ENCODE measurements at regions not wholly inside any gene's neighbourhood (a gene's known extent, or its start where the extent isn't known, plus 50 kb on each side); places are given as distances from the start of the nearest gene placed in this dataset.

DNA sequence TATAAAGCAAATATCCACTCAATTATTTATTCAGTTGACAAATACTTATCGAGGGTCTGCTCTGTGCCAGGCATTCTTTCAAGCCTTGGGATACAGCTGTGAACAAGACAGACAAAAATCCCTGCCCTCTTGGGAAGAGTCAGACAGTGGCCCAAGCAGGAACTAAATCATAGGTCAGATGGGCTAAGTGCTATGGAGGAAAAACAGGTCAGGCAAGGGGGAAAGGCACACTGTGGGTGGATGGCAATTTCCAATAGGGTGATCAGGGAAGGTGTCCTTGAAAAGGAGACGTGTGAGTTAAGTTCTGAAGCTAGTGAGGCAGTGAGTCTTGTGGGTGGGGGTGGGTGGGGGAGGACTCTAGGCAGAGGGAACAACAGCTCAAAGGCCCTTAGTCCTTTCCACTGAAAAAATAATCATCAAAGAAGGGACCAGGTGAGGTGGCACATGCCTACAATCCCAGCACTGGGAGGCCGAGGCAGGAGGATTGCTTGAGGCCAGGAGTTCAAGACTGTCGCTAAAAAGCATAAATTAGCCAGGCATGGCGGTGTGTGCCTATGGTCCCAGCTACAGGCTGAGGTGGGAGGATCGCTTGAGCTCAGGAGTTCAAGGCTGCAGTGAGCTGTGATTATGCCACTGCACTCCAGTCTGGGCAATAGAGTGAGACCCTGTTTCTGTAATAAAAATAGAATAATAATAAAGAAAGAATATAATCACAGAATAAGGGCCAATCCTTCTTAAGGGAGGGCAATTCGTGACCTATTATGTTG is 95.2 kb upstream of the CPEB4 start:
- ATAC-seq (ENCODE audit: poor library complexity) = no peak
- Histone ChIP-seq H3K27ac (ENCODE audit: low read depth in 1 of 2, low read length in 2 of 2) (no peak overlapping the region), H3K4me3 (ENCODE audit: low read length) (no peak overlapping the region), H3K9me3 (ENCODE audit: control insufficient read depth in 1 of 2, insufficient read depth in 1 of 2, low read length in 2 of 2) (no peaks in the 10 kb centered on the region), H3K4me1 (ENCODE audit: insufficient read depth, low read length) (no peaks in the 10 kb centered on the region), H3K36me3 (ENCODE audit: insufficient read depth, low read length) (no peaks in the 10 kb centered on the region), H3K27me3 (ENCODE audit: control insufficient read depth in 1 of 2, insufficient read depth in 2 of 2, low read length in 2 of 2) (no peaks in the 10 kb centered on the region)
- no peaks in the 10 kb centered on the region for H3K4me1 Mint-ChIP-seq (ENCODE audit: low read depth)
- H3K9me3 Mint-ChIP-seq = no peaks in the 10 kb centered on the region
- no peak overlapping the region for H3K27ac Mint-ChIP-seq
- CTCF ChIA-PET = no interaction called here
- DNase-seq = no peak
- TF ChIP-seq, protein P1, sequence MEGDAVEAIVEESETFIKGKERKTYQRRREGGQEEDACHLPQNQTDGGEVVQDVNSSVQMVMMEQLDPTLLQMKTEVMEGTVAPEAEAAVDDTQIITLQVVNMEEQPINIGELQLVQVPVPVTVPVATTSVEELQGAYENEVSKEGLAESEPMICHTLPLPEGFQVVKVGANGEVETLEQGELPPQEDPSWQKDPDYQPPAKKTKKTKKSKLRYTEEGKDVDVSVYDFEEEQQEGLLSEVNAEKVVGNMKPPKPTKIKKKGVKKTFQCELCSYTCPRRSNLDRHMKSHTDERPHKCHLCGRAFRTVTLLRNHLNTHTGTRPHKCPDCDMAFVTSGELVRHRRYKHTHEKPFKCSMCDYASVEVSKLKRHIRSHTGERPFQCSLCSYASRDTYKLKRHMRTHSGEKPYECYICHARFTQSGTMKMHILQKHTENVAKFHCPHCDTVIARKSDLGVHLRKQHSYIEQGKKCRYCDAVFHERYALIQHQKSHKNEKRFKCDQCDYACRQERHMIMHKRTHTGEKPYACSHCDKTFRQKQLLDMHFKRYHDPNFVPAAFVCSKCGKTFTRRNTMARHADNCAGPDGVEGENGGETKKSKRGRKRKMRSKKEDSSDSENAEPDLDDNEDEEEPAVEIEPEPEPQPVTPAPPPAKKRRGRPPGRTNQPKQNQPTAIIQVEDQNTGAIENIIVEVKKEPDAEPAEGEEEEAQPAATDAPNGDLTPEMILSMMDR (IDR thresholded peaks at IDR 0.05) = no peak
- H3K27me3 Mint-ChIP-seq = no peaks in the 10 kb centered on the region
- no peak overlapping the region for H3K4me3 Mint-ChIP-seq
- intact Hi-C loops (cut with DNase I, micrococcal nuclease) = no loop called here
- POLR2A ChIA-PET = no interaction called here
- H3K36me3 Mint-ChIP-seq (ENCODE audit: low read depth) = no peaks in the 10 kb centered on the region

DNA sequence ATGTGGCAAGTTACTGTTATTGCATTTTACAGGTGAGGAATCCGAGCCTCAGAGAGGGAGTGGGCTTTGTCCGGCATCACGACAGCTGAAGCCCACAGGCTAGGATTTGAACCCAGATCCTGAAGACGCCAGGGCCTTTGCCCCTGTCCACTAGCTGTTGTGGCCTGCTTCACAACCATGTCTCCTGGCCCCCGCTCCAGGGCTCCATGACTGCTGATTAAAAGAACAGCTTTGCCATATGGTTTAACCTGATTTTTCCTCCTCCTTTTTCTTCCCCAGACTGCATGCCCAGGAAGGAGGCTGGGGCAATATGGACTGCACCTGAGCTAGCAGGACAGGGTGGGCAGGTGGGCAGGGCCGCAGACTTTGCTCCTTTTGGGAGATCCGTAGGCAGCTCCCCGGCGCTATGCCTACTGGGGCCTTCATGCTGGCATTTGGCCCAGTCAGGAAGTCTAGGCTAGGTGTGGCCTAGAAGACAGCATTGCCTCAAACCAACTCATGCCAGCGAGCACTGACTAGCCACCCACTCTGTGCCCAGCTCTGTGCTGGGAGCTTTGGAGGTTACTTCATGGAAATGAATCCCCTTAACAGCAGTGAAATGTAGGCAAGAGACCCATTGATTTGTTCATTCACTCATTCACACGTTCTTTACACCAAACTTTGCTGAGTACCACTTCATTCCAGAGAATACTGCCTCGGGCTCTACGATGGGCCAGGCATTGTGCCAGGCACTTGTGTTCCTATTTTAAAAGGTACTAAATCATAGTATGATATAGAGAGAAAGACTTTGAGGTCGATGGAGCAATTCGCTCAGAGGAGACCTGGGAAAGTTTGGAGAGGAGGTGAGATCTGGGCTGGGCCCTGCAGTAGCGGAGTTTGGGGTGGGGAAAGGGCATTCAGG is 94.3 kb upstream of the CPEB4 start:
- Histone ChIP-seq H3K9me3 (ENCODE audit: control insufficient read depth in 1 of 2, insufficient read depth in 1 of 2, low read length in 2 of 2) (no peaks in the 10 kb centered on the region), H3K4me3 (ENCODE audit: low read length) (no peak overlapping the region), H3K4me1 (ENCODE audit: insufficient read depth, low read length) (no peaks in the 10 kb centered on the region), H3K27ac (ENCODE audit: low read depth in 1 of 2, low read length in 2 of 2) (no peak overlapping the region), H3K27me3 (ENCODE audit: control insufficient read depth in 1 of 2, insufficient read depth in 2 of 2, low read length in 2 of 2) (no peaks in the 10 kb centered on the region), H3K36me3 (ENCODE audit: insufficient read depth, low read length) (no peaks in the 10 kb centered on the region)
- POLR2A ChIA-PET = no interaction called here
- H3K36me3 Mint-ChIP-seq (ENCODE audit: low read depth) = no peaks in the 10 kb centered on the region
- intact Hi-C loops (cut with DNase I, micrococcal nuclease) = no loop called here
- no peak overlapping the region for H3K4me3 Mint-ChIP-seq
- no peak overlapping the region for H3K27ac Mint-ChIP-seq
- H3K27me3 Mint-ChIP-seq = no peaks in the 10 kb centered on the region
- TF ChIP-seq, protein P1 (IDR thresholded peaks at IDR 0.05) = no peak
- no peak for ATAC-seq (ENCODE audit: poor library complexity)
- H3K4me1 Mint-ChIP-seq (ENCODE audit: low read depth) = no peaks in the 10 kb centered on the region
- CTCF ChIA-PET = no interaction called here
- H3K9me3 Mint-ChIP-seq = no peaks in the 10 kb centered on the region
- no peak for DNase-seq

DNA sequence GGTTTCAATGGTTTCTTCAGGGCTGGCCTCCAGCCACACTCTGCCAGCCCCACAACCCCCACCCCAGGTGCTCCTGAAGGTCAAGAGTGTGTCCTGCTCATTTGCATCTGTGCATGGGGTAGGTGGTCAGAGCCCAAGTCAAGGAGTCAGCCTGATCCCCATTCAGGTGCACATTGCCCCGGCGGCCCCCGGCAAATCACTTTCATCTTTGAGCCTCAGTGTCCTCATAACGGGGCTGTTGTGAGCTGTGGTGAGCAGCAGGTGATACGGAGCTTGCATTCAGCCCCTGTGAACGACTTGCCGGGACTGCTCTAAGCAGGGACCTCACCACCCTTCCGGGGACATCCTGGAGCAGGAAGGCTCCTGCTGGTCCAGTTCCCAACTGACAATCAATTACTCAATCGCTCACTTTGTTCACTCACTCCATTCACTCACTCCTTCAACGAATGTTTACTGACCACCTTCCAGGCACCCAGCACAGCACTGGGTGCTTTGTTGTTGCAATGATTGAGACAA is 93.2 kb upstream of the CPEB4 start:
- no peak overlapping the region for H3K4me3 Mint-ChIP-seq
- no peaks in the 10 kb centered on the region for H3K27me3 Mint-ChIP-seq
- intact Hi-C loops (cut with DNase I, micrococcal nuclease) = no loop called here
- no peak overlapping the region for H3K27ac ChIP-seq (ENCODE audit: low read depth in 1 of 2, low read length in 2 of 2)
- ChIA-PET CTCF (no interaction called here), POLR2A (no interaction called here)
- DNase-seq (no peak), ATAC-seq (ENCODE audit: poor library complexity) (no peak)
- H3K27me3 ChIP-seq (ENCODE audit: control insufficient read depth in 1 of 2, insufficient read depth in 2 of 2, low read length in 2 of 2) = no peaks in the 10 kb centered on the region
- no peaks in the 10 kb centered on the region for H3K36me3 Mint-ChIP-seq (ENCODE audit: low read depth)
- no peak overlapping the region for H3K27ac Mint-ChIP-seq
- H3K4me1 ChIP-seq (ENCODE audit: insufficient read depth, low read length) = no peaks in the 10 kb centered on the region
- H3K4me1 Mint-ChIP-seq (ENCODE audit: low read depth) = no peaks in the 10 kb centered on the region
- no peaks in the 10 kb centered on the region for H3K9me3 Mint-ChIP-seq
- no peak overlapping the region for H3K4me3 ChIP-seq (ENCODE audit: low read length)
- TF ChIP-seq, protein P1 (IDR thresholded peaks at IDR 0.05) = no peak
- H3K9me3 ChIP-seq (ENCODE audit: control insufficient read depth in 1 of 2, insufficient read depth in 1 of 2, low read length in 2 of 2) = no peaks in the 10 kb centered on the region
- H3K36me3 ChIP-seq (ENCODE audit: insufficient read depth, low read length) = no peaks in the 10 kb centered on the region

Measured in CD4-positive, alpha-beta T cell (primary cell).